Right lobe of liver (tissue), 4 donors: ENCODE measurements at regions not wholly inside any gene's neighbourhood (a gene's known extent, or its start where the extent isn't known, plus 50 kb on each side); places are given as distances from the start of the nearest gene placed in this dataset.
"Not testable (repeated sequence)": the region's sequence is repeated elsewhere in the genome, so short reads cannot be mapped to it uniquely, and the experiment has no call there.

Source experiments
- CTCF ChIP-seq, 4 donors: fragments of 200-600 bp in 3 of 4; fragments of 450-650 bp in 1 of 4; IDR thresholded peaks; one replicate each; pipeline versions ENCODE4 v1.5.1 to v1.8.0; 2016 to 2022; ENCODE audit warnings: antibody characterized with exemption in 4 of 4, mild to moderate bottlenecking in 2 of 4
- POLR2A ChIP-seq: fragments of 450-650 bp; IDR thresholded peaks from one replicate; pipeline ENCODE4 v1.6.1; 2017; ENCODE audit warnings: antibody characterized with exemption, mild to moderate bottlenecking
- donor health status: DM: no; HTN: no; CAD: no.
- donor health status: DM: no; HTN: no; CAD: no.
- donor health status: DM: no; HTN: yes; CAD: no.

- not testable (repeated sequence) for TF ChIP-seq CTCF (IDR thresholded peaks at IDR 0.05); POLR2A
Observed at GRCh38 chr21:6373253-6373652, 4148.1 kb upstream of the TPTE start.
